SK-N-SH (cell line): ENCODE measurements at regions not wholly inside any gene's neighbourhood (a gene's known extent, or its start where the extent isn't known, plus 50 kb on each side); places are given as distances from the start of the nearest gene placed in this dataset.
A peak's percentile ranks its signal among the peaks of the same experiment; 100 is the strongest.

Experiments used
- CTCF ChIA-PET: fragments of 300-600, 350-600 bp; formaldehyde crosslinking; extraction: SDS; loops from one replicate; lab custom pipeline; 2021; lab: Yijun Ruan, JAX
- POLR2A ChIA-PET: fragments of 350-600 bp; sonication (Branson Sonifier 250); formaldehyde crosslinking; extraction: SDS; loops from one replicate; lab custom pipeline; 2020; ENCODE audit warnings: antibody characterized with exemption, inconsistent platforms; lab: Yijun Ruan, JAX
- DNase-seq: peaks from one replicate; pipeline ENCODE4 v3.0.0; 2012
- H2AFZ ChIP-seq: fragments of 200-600 bp; sonication (generic); 2 replicates; pipeline ENCODE4 v1.8.1; 2016; ENCODE audit warnings: antibody characterized with exemption, mild to moderate bottlenecking, low read depth
- H3F3A ChIP-seq: fragments of 200-600 bp; sonication (generic); replicated peaks from 2 replicates; pipeline ENCODE3; 2016; ENCODE audit warnings: antibody characterized with exemption, mild to moderate bottlenecking; ENCODE audit not compliant: insufficient read depth
- H3K27ac ChIP-seq, 2 experiments: fragments of 200-500 bp in 1 of 2; fragments of 200-600 bp in 1 of 2; sonication (Bioruptor generic) in 1 of 2; sonication (generic), shearing (Covaris generic) in 1 of 2; 2 replicates each; pipeline versions ENCODE4 v1.5.1 to v1.6.1; 2014 to 2016; ENCODE audit warnings: low read depth in 2 of 2, inconsistent platforms in 1 of 2, low read length in 1 of 2, mild to moderate bottlenecking in 1 of 2, mixed read lengths in 1 of 2
- H3K27me3 ChIP-seq: fragments of 200-600 bp; sonication (generic), shearing (Covaris generic); 2 replicates; pipeline ENCODE4 v1.6.1; 2016; ENCODE audit warnings: mixed run types; ENCODE audit not compliant: insufficient read depth
- H3K36me3 ChIP-seq, 2 experiments: fragments of 200-500 bp in 1 of 2; fragments of 200-600 bp in 1 of 2; sonication (Bioruptor generic) in 1 of 2; sonication (generic) in 1 of 2; replicated peaks in 1 of 2; 2 replicates each; pipeline versions ENCODE3 to v1.5.1; 2014 to 2016; ENCODE audit warnings: low read length in 1 of 2, mild to moderate bottlenecking in 1 of 2; ENCODE audit not compliant: insufficient read depth in 2 of 2, control insufficient read depth in 1 of 2
- H3K4me1 ChIP-seq, 2 experiments: fragments of 200-500 bp in 1 of 2; fragments of 200-600 bp in 1 of 2; sonication (Bioruptor generic) in 1 of 2; sonication (generic), shearing (Covaris generic) in 1 of 2; 2 replicates each; pipeline versions ENCODE4 v1.5.1 to v1.6.1; 2014 to 2016; ENCODE audit warnings: low read depth in 1 of 2, low read length in 1 of 2, mixed run types in 1 of 2; ENCODE audit not compliant: insufficient read depth in 2 of 2, control insufficient read depth in 1 of 2
- H3K4me2 ChIP-seq: fragments of 200-600 bp; sonication (generic), shearing (Covaris generic); 2 replicates; pipeline ENCODE4 v1.6.1; 2017; ENCODE audit warnings: mixed run types
- H3K4me3 ChIP-seq, 2 experiments: fragments of 200-500 bp in 1 of 2; fragments of 200-600 bp in 1 of 2; sonication (Bioruptor generic) in 1 of 2; sonication (generic), shearing (Covaris generic) in 1 of 2; 2 replicates each; pipeline versions ENCODE4 v1.5.1 to v1.8.1; 2014 to 2016; ENCODE audit warnings: low read depth in 2 of 2, inconsistent platforms in 1 of 2, low read length in 1 of 2, mild to moderate bottlenecking in 1 of 2, mixed read lengths in 1 of 2, moderate library complexity in 1 of 2
- H3K79me2 ChIP-seq: fragments of 200-600 bp; sonication (generic); 2 replicates; pipeline ENCODE4 v1.8.1; 2017; ENCODE audit warnings: mild to moderate bottlenecking; ENCODE audit not compliant: insufficient read depth
- H3K9ac ChIP-seq: fragments of 200-600 bp; sonication (generic); 2 replicates; pipeline ENCODE4 v1.6.1; 2017; ENCODE audit warnings: mixed run types
- H3K9me2 ChIP-seq: fragments of 200-600 bp; sonication (generic); 2 replicates; pipeline ENCODE4 v1.6.1; 2017; ENCODE audit warnings: mixed run types
- H3K9me3 ChIP-seq: fragments of 200-600 bp; sonication (generic); 2 replicates; pipeline ENCODE4 v1.6.1; 2017; ENCODE audit warnings: mixed run types, mild to moderate bottlenecking, moderate library complexity
- H4K20me1 ChIP-seq: fragments of 200-600 bp; sonication (generic); 2 replicates; pipeline ENCODE4 v1.6.1; 2017; ENCODE audit warnings: mild to moderate bottlenecking, mixed run types; ENCODE audit not compliant: insufficient read depth
- ELF1 ChIP-seq: IDR thresholded peaks from 2 replicates; pipeline ENCODE4 v1.4.0; 2012
- FOXM1 ChIP-seq: IDR thresholded peaks from 2 replicates; pipeline ENCODE4 v1.4.0; 2012; ENCODE audit warnings: low read depth, mild to moderate bottlenecking
- JUND ChIP-seq: IDR thresholded peaks from 2 replicates; pipeline ENCODE4 v1.4.0; 2012
- MAX ChIP-seq: IDR thresholded peaks from 2 replicates; pipeline ENCODE4 v1.4.0; 2012; ENCODE audit warnings: low read depth
- NFIC ChIP-seq: IDR thresholded peaks from 2 replicates; pipeline ENCODE4 v1.4.0; 2012; ENCODE audit warnings: borderline replicate concordance
- RAD21 ChIP-seq: IDR thresholded peaks from 2 replicates; pipeline ENCODE4 v1.6.1; 2012; ENCODE audit warnings: mild to moderate bottlenecking, low read length
- RFX5 ChIP-seq: IDR thresholded peaks from 2 replicates; pipeline ENCODE4 v1.6.1; 2012; ENCODE audit warnings: mild to moderate bottlenecking, improper control_type of control experiment, low read length
- SMC3 ChIP-seq: IDR thresholded peaks from 2 replicates; pipeline ENCODE4 v1.6.1; 2012; ENCODE audit warnings: low read depth, low read length, improper control_type of control experiment
- YY1 ChIP-seq: IDR thresholded peaks from 2 replicates; pipeline ENCODE4 v1.4.0; 2012; ENCODE audit warnings: low read depth, mild to moderate bottlenecking
- ZBTB33 ChIP-seq: IDR thresholded peaks from 2 replicates; pipeline ENCODE4 v1.4.0; 2012; ENCODE audit warnings: low read depth, borderline replicate concordance
- WGBS: methylation state at CpG from one replicate; pipeline ENCODE4 v1.1.6; 2017; ENCODE audit warnings: low lambda C conversion rate; 5-methylcytosine and 5-hydroxymethylcytosine counted together
- TF ChIP-seq, protein P1 (sequence below): IDR thresholded peaks from 2 replicates; pipeline ENCODE4; 2012
- TF ChIP-seq, protein P2 (sequence below): IDR thresholded peaks from 2 replicates; pipeline ENCODE4 v1.6.1; 2012; ENCODE audit warnings: mild to moderate bottlenecking, low read depth, low read length, moderate library complexity

DNA sequence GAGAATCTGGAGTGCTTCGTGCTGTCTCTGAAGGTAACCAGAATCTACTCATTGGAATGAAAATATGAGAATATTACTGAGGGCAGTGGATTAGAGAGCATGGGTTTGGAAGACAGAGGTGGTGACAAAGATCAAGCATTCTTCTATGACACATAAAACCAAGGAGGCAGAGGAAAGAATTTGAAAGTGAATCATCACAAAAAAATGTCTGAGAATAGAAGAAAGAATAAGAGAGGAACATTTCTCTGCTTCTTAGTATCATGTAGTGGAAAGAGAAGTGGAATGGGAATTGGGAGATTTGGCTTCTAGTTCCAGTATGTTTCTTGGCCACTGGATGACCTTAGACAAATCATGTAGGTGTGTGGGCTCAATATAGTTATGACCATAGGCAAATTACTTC, 474.0 kb downstream of the TFAP2B start:
- Histone ChIP-seq H3K4me3 (no peak overlapping the region; a peak in 1 of 4 replicates), H3K9ac (no peak overlapping the region), H3K4me2 (no peak overlapping the region), H4K20me1 (no peaks in the 10 kb centered on the region), H3K4me1 (peaks cover 2 to 4% of the 10 kb centered on the region in 2 experiments; a peak in 1 of 4 replicates), H3F3A (no peaks in the 10 kb centered on the region), H3K9me3 (no peaks in the 10 kb centered on the region), H3K9me2 (no peaks in the 10 kb centered on the region), H3K27ac (0 out of 4 replicates have a peak overlapping the region, but pooled peaks of 1 of the 2 experiments have one; percentile 15), H3K36me3 (no peaks in the 10 kb centered on the region), H3K79me2 (no peaks in the 10 kb centered on the region), H3K27me3 (no peaks in the 10 kb centered on the region), H2AFZ (no peak overlapping the region)
- POLR2A ChIA-PET = no interaction called here
- 22% methylated on average over 1 of the region's 1 CpG for WGBS
- DNase-seq = no peak
- CTCF ChIA-PET = no interaction called here
- no peak for TF ChIP-seq RFX5
- TF ChIP-seq, protein P1, sequence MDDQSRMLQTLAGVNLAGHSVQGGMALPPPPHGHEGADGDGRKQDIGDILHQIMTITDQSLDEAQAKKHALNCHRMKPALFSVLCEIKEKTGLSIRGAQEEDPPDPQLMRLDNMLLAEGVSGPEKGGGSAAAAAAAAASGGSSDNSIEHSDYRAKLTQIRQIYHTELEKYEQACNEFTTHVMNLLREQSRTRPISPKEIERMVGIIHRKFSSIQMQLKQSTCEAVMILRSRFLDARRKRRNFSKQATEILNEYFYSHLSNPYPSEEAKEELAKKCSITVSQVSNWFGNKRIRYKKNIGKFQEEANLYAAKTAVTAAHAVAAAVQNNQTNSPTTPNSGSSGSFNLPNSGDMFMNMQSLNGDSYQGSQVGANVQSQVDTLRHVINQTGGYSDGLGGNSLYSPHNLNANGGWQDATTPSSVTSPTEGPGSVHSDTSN = no peak
- no peak for TF ChIP-seq RAD21
- no peak for TF ChIP-seq SMC3
- no peak for TF ChIP-seq YY1
- no peak for TF ChIP-seq NFIC
- TF ChIP-seq ZBTB33 = no peak
- no peak for TF ChIP-seq FOXM1
- TF ChIP-seq MAX = no peak
- no peak for TF ChIP-seq JUND
- TF ChIP-seq, protein P2, sequence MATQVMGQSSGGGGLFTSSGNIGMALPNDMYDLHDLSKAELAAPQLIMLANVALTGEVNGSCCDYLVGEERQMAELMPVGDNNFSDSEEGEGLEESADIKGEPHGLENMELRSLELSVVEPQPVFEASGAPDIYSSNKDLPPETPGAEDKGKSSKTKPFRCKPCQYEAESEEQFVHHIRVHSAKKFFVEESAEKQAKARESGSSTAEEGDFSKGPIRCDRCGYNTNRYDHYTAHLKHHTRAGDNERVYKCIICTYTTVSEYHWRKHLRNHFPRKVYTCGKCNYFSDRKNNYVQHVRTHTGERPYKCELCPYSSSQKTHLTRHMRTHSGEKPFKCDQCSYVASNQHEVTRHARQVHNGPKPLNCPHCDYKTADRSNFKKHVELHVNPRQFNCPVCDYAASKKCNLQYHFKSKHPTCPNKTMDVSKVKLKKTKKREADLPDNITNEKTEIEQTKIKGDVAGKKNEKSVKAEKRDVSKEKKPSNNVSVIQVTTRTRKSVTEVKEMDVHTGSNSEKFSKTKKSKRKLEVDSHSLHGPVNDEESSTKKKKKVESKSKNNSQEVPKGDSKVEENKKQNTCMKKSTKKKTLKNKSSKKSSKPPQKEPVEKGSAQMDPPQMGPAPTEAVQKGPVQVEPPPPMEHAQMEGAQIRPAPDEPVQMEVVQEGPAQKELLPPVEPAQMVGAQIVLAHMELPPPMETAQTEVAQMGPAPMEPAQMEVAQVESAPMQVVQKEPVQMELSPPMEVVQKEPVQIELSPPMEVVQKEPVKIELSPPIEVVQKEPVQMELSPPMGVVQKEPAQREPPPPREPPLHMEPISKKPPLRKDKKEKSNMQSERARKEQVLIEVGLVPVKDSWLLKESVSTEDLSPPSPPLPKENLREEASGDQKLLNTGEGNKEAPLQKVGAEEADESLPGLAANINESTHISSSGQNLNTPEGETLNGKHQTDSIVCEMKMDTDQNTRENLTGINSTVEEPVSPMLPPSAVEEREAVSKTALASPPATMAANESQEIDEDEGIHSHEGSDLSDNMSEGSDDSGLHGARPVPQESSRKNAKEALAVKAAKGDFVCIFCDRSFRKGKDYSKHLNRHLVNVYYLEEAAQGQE = no peak
- no peak for TF ChIP-seq ELF1
